Cerebellar nuclear complex (tissue), 1 donor: ENCODE measurements at regions not wholly inside any gene's neighbourhood (a gene's known extent, or its start where the extent isn't known, plus 50 kb on each side); places are given as distances from the start of the nearest gene placed in this dataset.
"Not testable (repeated sequence)": the region's sequence is repeated elsewhere in the genome, so short reads cannot be mapped to it uniquely, and the experiment has no call there.

Experiments used
- DNase-seq, 2 experiments: peaks; one replicate each; lab custom pipeline; 2025; lab: John Stamatoyannopoulos, UW

DNA sequence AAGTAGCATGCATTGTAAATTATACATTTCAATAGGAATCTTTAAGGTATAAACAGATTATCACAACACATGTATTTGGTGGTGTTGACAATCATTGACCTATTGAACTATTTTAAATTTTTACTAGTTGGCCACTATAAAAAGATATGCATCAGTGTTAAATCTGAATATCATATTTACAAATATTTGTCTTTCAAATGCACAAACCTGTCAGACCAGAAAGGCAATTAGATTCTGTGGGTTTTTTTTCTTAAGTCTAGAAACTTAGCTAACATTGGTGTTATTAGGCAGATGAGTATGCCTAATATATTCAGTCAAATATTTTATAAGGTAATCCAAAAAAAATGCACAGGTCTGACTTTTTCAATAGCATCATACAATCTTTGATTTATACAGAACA, 241.4 kb upstream of the DGKB start:
- DNase-seq: no peak

DNA sequence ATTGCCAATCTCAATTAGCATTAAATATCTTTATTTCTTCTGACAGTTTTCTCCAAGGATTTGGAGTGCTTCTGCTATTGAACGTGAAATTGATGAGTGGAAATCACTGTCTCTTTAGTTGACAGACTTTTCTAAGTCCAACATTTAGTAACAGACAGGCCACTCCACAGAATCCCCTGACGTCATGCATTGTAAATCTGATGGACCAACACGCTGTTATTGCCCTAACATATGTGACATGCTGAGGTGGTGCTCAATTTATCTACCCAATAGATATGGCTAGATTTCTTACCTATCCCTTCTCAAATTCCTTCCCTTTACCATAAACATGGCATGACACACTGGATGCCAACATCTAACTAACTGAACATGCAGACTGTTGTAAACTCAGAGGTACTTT, 240.6 kb upstream of the DGKB start:
- no peak for DNase-seq

DNA sequence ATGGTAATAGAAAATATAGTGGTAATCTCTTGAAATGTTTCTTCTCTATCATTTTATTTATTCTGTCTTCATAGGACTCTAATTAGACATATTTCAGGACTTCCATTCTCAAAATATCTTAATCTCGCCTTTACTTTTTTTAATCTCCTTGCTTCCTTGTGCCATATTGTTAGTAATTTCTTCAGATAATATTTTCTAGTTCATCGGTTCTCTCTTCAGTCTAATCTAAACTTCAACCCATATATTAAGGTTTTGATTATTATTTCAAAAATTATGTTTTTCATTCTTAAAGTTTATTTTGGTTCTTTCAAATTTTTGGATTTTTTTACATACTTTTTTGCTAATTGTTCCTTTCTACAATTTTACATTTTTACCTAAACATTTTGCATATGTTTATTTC, 237.9 kb upstream of the DGKB start:
- no peak for DNase-seq

DNA sequence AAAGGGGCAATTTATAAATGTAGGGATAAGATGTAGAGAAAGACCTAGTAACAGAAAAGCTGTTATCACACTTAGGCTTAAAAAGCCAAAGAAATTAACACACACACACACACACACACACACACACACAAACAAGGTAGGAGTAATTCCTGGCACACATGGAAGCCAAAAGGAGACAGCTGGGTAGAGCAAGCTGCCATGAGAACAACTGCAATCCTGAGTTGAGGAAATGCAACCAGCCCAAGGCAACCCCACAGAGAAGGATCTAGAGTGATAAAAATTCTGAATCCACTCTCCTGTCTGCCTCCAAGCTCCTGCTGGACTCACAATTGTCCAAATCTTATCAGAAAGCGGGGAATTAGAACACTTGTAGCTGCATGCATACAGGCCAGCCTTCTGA, 229.1 kb upstream of the DGKB start:
- DNase-seq: no peak

DNA sequence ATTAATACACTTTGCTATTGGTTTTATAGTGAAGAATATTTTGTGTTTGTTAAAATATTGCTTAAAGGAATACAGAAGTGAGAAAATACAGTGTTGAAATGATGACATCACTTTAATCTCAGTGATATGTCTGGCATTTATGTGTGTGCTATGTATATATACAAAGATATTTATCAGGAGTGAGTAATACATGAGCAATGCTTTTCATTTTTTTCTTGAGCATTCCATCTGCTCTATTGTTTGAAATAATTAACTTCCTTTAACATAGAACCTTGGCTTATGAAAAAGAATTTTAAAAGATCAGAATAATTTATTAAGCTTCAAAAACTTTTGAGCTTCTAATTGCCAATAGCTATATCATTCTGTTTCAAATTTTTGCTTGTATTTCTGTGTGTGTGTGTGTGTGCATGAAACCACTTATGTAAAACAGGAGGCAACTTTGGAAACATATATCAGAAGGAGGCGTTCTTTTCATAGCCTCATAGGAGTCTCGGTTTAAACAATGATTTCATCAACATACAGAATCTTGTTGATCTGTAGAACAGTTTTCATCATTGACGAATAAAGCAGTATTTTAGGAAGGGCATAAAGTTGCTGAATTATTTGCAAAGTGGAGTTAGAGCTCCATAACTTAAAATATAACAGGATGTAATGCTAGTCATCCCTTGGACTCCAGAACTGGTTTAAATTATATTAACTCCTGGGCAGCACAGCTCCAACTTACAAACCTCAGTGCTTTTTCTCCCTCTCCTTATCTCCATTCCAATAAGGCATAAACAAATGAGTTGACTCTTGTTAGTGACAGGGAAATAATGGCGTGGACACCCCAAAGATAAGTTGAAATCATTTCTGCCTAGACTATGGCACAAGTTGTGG, 228.4 kb upstream of the DGKB start:
- DNase-seq: no peak

DNA sequence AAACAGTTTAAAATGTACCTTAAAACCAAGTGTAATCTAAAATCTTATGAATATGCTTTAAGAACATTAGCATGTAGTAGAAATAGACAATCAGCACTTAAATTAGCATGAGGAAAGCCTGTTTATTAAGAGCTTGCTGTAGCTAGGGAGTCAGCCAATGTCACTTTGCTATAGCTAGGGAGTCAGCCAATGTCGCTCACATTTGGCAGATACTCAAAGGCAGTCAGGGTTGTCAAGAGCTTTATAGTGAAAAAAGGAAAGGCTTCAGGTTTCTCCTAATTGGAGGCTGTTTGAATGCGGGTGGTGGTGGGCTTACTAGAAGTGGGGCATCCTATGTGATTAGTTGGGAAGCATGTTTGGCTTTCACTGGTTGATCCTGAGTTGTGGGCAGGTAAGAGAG, 226.2 kb upstream of the DGKB start:
- no peak for DNase-seq

DNA sequence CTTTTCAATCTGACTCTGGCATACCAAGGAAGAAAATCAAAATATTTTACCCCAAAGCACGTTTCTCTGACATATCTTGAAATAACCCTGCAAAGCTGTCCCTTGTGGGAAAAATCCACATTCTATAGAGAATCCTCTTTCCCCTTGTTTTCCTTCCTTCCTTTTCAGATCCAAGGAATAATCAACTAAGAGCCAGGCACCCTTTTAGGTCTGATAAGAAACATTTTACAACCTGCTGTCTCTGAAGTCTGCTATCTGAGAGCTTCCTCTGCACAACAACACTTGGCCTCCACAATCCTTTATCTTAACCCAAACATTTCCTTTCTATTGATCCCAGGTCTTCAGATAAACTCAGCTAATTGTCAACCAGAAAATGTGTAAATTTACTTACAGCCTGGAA, 224.1 kb upstream of the DGKB start:
- DNase-seq: not testable (repeated sequence)

DNA sequence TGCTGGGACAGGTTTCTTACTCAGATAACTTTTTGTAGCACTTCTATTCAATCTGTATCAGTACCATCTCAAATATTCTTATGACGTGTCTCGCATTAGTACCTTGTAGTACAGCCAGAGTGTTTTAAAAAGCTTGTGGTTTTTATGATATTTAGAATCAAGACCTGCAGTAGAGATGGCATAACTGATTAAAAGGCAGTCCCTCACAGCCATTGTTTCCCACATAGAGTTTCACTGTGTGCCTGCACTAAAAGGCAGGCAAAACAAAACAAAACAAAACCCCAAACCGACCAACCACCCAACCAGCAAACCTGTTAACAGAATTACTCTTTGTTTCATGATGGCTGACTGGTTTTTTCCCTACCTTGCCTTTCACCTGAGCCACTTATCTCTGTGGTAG, 221.3 kb upstream of the DGKB start:
- no peak for DNase-seq

DNA sequence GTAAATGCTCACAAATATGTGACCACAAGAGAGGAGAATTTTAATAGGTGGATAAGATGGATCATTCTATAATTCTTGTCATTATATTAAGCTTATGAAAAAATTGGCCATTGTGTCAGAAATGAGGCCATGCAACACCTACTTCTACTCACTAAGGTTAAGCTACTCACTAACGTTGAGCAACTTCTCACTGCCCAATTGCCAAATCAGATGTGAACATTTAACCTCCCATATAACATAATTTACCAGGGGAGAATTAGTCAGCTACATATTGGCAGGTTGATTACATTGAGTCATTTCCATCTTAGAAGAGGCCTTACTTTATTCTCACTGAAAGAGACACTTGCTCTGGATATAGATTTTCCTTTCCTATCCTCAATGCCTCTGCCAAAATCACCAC, 211.2 kb upstream of the DGKB start:
- no peak for DNase-seq

DNA sequence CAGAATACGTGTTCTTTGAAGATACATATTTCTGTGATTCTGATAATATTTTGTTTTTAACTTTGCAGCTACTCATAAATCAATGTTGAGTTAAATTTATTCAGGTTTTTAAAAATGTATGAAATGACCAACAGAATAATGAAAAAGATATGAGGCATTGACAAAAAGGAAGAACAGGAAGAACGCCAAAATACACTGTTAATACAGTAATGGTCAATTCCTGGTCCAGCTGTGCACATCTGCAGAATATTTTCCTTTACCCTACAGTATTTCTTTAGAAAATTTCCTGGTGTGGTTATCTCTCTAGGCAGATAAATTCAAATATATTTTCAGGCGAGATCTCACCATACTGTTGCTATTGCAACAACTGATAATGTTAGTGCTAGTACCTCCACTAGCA, 203.2 kb upstream of the DGKB start:
- no peak for DNase-seq

DNA sequence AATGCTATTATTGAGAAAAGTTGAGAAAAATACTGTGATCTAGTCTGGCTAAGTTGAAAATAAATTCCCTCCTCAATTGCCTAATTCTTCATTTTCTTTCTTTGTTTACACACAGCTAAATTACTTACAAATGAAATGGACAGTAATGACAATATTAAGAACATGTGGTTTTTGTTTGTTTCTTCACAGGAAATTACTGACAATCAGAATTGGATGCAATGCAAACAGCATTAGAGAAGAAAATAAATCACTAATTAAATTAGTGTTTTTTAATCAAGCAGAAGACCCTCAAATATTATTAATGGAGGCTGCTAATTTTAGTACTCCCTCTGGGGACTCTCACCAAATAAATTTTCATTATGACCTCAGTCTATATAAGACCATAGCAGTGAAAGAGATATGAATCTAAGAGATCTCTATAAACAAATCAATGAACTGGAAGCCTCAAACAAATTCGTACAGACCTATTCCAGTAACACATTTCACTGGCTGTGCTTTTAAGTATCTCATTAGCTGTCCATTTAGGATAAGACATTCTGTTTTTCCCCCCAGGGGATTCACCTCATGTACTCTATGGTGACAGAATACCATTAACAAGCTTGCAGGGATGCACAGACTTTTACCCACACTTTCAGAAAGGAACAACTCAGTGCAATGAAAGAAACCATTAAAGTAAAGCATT, 202.0 kb upstream of the DGKB start:
- DNase-seq: no peak

DNA sequence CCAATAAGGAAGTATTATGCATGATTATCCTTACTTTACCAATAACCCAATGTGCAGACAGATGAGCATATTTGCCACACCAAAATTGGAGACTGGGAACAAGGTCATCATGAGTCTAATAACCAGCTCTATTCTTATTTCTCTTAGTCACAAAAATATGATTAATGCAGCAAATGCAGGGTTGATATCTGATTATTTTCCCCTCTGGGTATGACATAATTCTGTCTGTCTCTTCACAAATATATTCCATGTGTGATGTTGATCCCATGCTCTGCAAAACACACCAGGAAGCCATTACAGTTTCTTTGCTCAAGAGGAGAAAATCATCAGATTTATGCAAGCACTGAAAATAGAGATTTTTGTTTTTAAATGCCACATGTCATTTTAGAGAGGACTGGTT, 196.5 kb upstream of the DGKB start:
- DNase-seq: no peak

DNA sequence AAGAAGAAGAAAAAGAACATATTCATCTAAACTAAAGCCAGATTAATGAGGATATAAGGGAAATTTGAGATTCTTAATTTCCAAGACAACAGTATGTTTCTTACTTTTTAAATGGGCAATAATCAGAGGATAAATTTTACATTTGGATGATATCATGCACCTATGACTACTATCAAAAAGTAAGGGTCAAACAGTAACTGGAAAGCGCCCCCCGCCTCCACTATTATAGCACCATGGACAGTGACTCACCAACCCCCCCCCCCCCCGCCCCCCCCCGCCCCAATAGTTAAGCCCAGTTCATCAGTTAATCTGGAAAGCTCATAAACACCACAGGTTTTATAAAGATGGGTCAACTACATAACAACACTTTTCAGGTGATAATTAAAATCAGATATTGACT, 194.3 kb upstream of the DGKB start:
- no peak for DNase-seq

DNA sequence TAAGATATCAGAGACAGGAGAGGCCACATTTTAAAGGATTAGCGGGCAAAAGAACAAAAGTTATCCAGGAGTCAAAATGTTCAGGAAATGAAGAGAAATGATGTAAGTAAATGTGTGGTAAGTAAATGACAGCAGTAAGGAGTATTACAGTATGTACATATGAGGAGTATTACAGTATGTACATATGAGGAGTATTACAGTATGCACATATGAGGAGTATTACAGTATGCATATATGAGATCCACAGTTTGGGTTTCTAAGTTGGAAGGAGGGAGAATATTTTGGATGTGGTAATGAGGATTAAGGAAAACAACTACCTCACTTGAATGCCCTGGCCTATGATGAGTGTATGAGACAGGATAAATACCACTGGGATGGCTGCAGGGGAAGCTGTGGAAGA, 192.4 kb upstream of the DGKB start:
- DNase-seq: no peak

DNA sequence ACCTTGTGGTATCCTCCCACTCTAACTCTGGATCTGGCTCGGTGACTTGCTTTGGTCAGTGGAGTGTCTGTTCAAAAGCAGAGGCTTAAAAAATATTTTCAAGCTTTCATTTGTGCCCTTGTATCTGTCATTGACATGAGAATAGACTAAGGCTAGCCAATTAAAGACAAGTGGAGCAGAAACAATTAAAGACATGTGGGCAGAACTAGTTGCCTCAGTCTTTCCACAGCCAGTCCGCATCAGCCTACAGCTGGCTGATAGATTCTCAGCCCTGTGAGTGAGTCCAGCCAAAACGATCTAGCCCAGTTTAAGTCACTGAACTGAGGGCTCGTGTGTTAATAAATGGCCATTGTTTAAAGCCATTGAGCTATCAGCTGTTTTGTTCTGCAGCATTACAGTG, 185.2 kb upstream of the DGKB start:
- DNase-seq: no peak

DNA sequence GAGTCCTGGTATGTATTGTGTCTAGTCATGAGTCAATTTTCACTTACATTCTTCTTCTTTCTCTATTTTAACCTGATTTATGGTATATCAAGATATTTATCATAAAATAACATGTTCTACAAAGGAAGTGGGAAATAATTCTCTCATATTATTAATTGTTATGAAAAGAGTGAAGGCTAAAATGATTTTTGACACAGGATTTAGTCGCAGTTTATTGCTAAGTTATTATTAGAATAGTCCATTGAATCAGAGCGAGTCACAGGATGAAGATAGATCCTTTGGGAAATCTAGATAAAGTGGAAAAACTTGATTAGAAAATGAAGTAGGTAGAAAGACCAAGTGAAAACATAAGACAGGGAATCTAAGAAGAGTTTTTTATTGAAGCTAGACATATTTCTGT, 184.3 kb upstream of the DGKB start:
- DNase-seq: no peak

DNA sequence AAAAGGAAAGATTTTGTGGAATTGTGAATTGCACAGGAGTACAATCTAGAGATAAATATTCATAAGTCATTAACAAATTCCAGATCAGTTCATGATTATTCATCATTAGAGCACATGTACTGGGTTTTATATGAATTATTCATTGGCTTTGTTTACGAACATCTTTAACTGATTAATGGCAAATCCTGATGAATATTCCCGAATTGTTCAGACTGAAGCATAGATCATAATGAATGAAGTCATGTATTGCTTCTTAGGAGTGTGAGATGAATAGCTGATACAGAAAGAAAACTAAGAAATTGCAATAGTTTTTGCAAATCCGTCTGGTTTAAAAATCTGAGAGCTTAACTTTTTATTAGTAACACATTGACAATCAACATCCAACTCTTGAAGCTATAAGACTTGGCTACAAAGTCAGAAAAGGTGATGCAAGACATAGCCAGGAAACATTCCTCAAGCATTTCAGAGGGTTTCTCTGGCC, 183.6 kb upstream of the DGKB start:
- DNase-seq: no peak

DNA sequence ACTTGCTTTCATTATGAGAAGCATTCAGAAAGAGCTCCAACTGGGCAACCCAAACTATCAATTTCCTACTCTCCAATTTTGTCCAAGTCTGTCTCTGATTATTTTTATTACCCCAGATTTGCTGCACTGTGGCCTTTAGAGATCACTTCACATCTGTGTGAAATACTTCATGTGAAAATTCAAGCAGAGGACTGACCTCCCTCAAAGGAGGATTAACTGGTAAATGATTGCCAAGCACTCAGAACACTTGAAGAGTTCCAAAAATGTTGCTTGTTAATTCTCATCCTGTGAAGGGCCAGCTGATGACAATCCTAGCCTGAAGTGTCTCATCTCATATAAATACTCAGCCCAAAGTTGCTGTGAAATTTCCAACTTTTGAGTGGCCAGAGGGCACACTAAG, 182.8 kb upstream of the DGKB start:
- DNase-seq: no peak

DNA sequence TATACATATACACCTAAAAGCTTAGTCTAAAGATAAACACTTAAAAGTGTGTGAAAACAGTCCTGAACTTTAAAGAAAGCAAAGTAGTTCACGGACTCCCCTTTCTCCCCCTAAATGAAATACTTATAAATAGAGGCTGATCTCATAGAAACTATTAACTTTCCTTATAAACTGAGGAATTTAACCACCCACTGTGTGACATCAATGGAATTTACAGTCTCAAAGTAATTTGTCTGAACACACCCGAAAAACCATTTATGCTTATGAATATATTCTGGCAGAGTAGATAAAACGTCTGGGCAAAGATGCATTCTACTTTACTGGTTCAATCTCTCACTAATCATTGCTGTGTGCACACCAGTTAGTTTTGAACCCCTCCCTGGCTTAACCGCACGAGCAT, 181.8 kb upstream of the DGKB start:
- DNase-seq: no peak

DNA sequence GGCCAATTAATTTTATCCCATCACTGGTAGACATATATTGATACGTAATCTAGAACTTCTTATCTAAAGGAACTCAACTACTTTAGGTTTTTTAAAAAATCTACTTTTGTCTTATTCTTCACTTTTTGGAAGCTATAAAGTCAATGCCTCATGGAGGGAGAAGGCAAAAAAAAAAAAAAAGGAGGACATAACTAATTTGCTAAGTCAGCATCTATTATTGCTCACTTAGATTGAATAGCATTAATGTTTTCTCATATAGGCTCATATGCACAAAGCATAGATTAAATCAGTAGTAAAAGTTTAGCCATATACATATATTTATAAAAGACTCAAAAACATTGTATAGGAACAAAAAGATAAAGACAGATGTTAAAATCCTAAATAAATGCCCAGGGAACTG, 179.3 kb upstream of the DGKB start:
- no peak for DNase-seq

DNA sequence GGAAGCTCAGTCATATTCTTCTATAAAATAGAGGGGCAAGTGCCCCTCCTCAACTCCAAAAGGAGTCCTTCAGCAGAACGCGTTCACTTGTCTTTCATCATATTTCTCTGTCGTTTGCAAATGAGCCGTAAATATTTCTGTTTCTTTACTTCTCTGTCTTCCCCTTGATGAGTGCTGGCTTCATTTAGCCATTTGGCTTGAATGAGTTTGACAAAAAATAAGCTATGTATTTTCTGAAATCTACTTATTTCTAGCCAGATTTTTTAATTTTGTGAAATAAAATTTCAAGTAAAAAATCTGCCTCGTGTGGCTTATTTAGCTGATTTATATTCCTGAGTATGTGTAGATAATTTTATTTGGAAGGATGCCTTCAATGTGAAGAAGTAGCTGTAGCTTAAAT, 170.8 kb upstream of the DGKB start:
- no peak for DNase-seq

DNA sequence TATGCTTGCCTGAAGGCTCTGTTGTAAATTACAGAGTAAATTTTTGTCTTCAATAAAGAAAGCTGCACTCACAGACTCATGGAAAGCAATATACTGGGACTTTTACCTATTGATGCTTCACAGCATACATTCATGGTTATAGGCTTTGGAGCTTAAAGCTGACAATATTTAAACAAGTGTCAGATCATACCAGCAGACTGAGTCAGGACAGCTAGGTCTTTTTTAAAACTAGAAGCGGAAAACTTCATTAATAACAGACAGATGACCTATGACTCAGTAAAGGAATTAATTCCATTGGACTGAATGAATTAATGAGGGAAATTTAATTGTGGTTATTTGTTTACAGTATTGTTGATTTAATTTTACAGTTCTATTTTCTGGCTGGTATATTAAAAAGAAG, 165.8 kb upstream of the DGKB start:
- no peak for DNase-seq

DNA sequence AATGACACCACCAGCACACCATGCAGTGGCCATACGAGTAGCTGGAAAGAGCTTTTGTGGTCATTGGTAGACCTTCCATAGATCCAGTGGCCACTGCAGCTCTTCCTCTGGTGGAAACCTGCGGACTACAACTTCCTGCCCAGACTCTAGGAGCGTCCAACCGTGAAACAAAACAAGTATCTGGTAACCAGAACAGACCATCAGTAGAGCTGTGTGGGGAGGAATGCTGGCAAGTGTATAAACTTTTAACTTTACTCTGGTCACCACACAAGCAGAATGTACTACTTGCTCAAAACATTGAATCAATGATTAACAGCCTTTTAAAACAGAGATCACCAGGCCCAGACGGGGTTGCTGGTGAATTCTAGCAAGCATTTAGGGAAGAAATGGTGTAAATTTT, 154.7 kb upstream of the DGKB start:
- no peak for DNase-seq

DNA sequence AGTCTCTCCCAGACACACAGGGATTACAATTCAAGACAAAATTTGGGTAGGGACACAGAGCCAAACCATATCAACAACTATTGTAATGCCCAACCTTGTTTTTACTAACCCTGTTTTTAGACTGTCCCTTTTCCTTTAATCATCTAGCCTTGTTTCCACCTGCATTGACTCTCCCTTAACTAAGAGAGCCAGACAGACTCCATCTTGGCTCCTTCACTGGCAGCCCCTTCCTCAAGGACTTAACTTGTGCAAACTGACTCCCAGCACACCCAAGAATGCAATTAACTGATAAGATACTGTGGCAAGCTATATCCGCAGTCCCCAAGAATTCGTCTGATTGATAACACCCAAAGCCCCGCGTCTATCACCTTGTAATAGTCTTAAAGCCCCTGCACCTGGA, 151.8 kb upstream of the DGKB start:
- not testable (repeated sequence) for DNase-seq
